Left ventricle myocardium inferior (tissue), 1 donor: ENCODE measurements at regions not wholly inside any gene's neighbourhood (a gene's known extent, or its start where the extent isn't known, plus 50 kb on each side); places are given as distances from the start of the nearest gene placed in this dataset.

Source experiments
- DNase-seq: peaks from one replicate; pipeline ENCODE4 v3.0.0-alpha.2; 2020
- H3K27ac ChIP-seq: fragments of 200-600 bp; replicated peaks from 2 replicates; pipeline ENCODE4 v1.8.0; 2021
- H3K27me3 ChIP-seq: fragments of 200-600 bp; 2 replicates; pipeline ENCODE4 v1.8.0; 2021; ENCODE audit warnings: low read depth
- H3K36me3 ChIP-seq: fragments of 200-600 bp; 2 replicates; pipeline ENCODE4 v1.8.0; 2021
- H3K4me1 ChIP-seq: fragments of 200-600 bp; 2 replicates; pipeline ENCODE4 v1.8.0; 2021
- H3K4me3 ChIP-seq: fragments of 200-600 bp; 2 replicates; pipeline ENCODE4 v1.8.0; 2021; ENCODE audit warnings: mild to moderate bottlenecking, moderate library complexity
- H3K9me3 ChIP-seq: fragments of 200-600 bp; replicated peaks from 2 replicates; pipeline ENCODE4 v1.8.0; 2021
- CTCF ChIP-seq: fragments of 200-600 bp; IDR thresholded peaks from 2 replicates; pipeline ENCODE4 v1.8.0; 2021; ENCODE audit warnings: antibody characterized with exemption, mild to moderate bottlenecking, borderline replicate concordance
- intact Hi-C: fragments of 100-400 bp; cut with micrococcal nuclease; formaldehyde crosslinking; loops from one replicate; pipeline ENCODE4 v1.11.0; 2022
- donor health status: DM: no; HTN: yes; CAD: no; lungs with severe emphysema.

- Histone ChIP-seq H3K36me3 (no peaks in the 10 kb centered on the region), H3K27ac (no peak overlapping the region), H3K9me3 (no peaks in the 10 kb centered on the region), H3K4me1 (no peaks in the 10 kb centered on the region), H3K4me3 (no peak overlapping the region), H3K27me3 (peaks cover 89% of the 10 kb centered on the region)
- no peak for DNase-seq
- TF ChIP-seq CTCF: no peak
- intact Hi-C loops: no loop called here
Observed at GRCh38 chr22:49155770-49156580, 671.7 kb downstream of the BRD1 start.

GRCh38 chr22:49155039-49155769 lies 672.5 kb downstream of the BRD1 start:
- H3K36me3 ChIP-seq: no peaks in the 10 kb centered on the region
- intact Hi-C loops: no loop called here
- H3K9me3 ChIP-seq: no peaks in the 10 kb centered on the region
- H3K27me3 ChIP-seq: peaks cover 89% of the 10 kb centered on the region
- no peak for TF ChIP-seq CTCF
- H3K27ac ChIP-seq: no peak overlapping the region
- H3K4me1 ChIP-seq: no peaks in the 10 kb centered on the region
- no peak for DNase-seq
- no peak overlapping the region for H3K4me3 ChIP-seq

- TF ChIP-seq CTCF: no peak
- Histone ChIP-seq H3K27me3 (peaks cover 88% of the 10 kb centered on the region), H3K4me1 (no peaks in the 10 kb centered on the region), H3K4me3 (no peak overlapping the region), H3K36me3 (no peaks in the 10 kb centered on the region), H3K9me3 (no peaks in the 10 kb centered on the region), H3K27ac (no peak overlapping the region)
- intact Hi-C loops: no loop called here
- DNase-seq: no peak
Observed at GRCh38 chr22:49154433-49154832, 673.2 kb downstream of the BRD1 start.

GRCh38 chr22:49153921-49154320 lies 673.8 kb downstream of the BRD1 start:
- Histone ChIP-seq H3K36me3 (no peaks in the 10 kb centered on the region), H3K27me3 (peaks cover 84% of the 10 kb centered on the region), H3K4me3 (no peak overlapping the region), H3K9me3 (no peaks in the 10 kb centered on the region), H3K4me1 (no peaks in the 10 kb centered on the region), H3K27ac (no peak overlapping the region)
- DNase-seq: no peak
- TF ChIP-seq CTCF: no peak
- intact Hi-C loops: no loop called here

GRCh38 chr22:49152939-49153770 lies 674.5 kb downstream of the BRD1 start:
- Histone ChIP-seq H3K4me1 (no peaks in the 10 kb centered on the region), H3K4me3 (no peak overlapping the region), H3K27ac (no peak overlapping the region), H3K9me3 (no peaks in the 10 kb centered on the region), H3K27me3 (peaks cover 84% of the 10 kb centered on the region), H3K36me3 (no peaks in the 10 kb centered on the region)
- TF ChIP-seq CTCF: no peak
- DNase-seq: no peak
- intact Hi-C loops: no loop called here
